Left lung (tissue), 4 donors: ENCODE measurements at regions not wholly inside any gene's neighbourhood (a gene's known extent, or its start where the extent isn't known, plus 50 kb on each side); places are given as distances from the start of the nearest gene placed in this dataset.

ENCODE experiments used
- ATAC-seq: fragments of 200-7000 bp; cut with Tn5 transposase; one replicate; pipeline ENCODE4 v1.9.1; 2020; ENCODE audit warnings: moderate library complexity
- DNase-seq, 4 donors: peaks; one replicate each; pipeline ENCODE4 v3.0.0-alpha.2; 2013 to 2020
- H3K27ac ChIP-seq, 2 donors: fragments of 200-600 bp; sonication (generic) in 1 of 2; one replicate each; pipeline versions ENCODE4 v1.5.0 to v1.8.0; 2020 to 2021
- H3K27me3 ChIP-seq, 2 donors: fragments of 200-600 bp; sonication (generic) in 1 of 2; one replicate each; pipeline versions ENCODE4 v1.5.0 to v1.8.0; 2020 to 2021
- H3K36me3 ChIP-seq, 2 donors: fragments of 200-600 bp; sonication (generic) in 1 of 2; one replicate each; pipeline versions ENCODE4 v1.5.0 to v1.8.0; 2020 to 2021
- H3K4me1 ChIP-seq, 2 donors: fragments of 200-600 bp; one replicate each; pipeline ENCODE4 v1.8.0; 2021
- H3K4me3 ChIP-seq, 2 donors: fragments of 200-600 bp; sonication (generic) in 1 of 2; one replicate each; pipeline versions ENCODE4 v1.5.0 to v1.8.0; 2020 to 2021; ENCODE audit warnings: mild to moderate bottlenecking in 1 of 2
- H3K9me3 ChIP-seq, 2 donors: fragments of 200-600 bp; sonication (generic) in 1 of 2; one replicate each; pipeline versions ENCODE4 v1.5.0 to v1.8.0; 2020 to 2021
- intact Hi-C, 2 donors: fragments of 100-400 bp; cut with DNase I; formaldehyde crosslinking; loops; one replicate each; pipeline versions ENCODE4 v1.11.2 to v1.14.2; 2022
- TF ChIP-seq, protein P1 (sequence below), 2 donors: fragments of 200-600 bp; sonication (generic) in 1 of 2; IDR thresholded peaks; one replicate each; pipeline versions ENCODE4 v1.5.0 to v1.8.0; 2021; ENCODE audit warnings: antibody characterized with exemption in 2 of 2
- donor health status: DM: no; HTN: yes; CAD: no.
- donor health status: DM: no; HTN: no; CAD: no.

GRCh38 chr6:147904416-147904815 lies 395.9 kb downstream of the SAMD5 start:
- H3K27ac ChIP-seq: no peak overlapping the region
- TF ChIP-seq, protein P1, sequence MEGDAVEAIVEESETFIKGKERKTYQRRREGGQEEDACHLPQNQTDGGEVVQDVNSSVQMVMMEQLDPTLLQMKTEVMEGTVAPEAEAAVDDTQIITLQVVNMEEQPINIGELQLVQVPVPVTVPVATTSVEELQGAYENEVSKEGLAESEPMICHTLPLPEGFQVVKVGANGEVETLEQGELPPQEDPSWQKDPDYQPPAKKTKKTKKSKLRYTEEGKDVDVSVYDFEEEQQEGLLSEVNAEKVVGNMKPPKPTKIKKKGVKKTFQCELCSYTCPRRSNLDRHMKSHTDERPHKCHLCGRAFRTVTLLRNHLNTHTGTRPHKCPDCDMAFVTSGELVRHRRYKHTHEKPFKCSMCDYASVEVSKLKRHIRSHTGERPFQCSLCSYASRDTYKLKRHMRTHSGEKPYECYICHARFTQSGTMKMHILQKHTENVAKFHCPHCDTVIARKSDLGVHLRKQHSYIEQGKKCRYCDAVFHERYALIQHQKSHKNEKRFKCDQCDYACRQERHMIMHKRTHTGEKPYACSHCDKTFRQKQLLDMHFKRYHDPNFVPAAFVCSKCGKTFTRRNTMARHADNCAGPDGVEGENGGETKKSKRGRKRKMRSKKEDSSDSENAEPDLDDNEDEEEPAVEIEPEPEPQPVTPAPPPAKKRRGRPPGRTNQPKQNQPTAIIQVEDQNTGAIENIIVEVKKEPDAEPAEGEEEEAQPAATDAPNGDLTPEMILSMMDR (IDR thresholded peaks at IDR 0.05): no peak
- no peaks in the 10 kb centered on the region for H3K4me1 ChIP-seq
- ATAC-seq (no peak), DNase-seq (no peak)
- intact Hi-C loops: no loop called here
- no peak overlapping the region for H3K4me3 ChIP-seq
- H3K27me3 ChIP-seq: no peaks in the 10 kb centered on the region
- H3K9me3 ChIP-seq: no peaks in the 10 kb centered on the region
- no peaks in the 10 kb centered on the region for H3K36me3 ChIP-seq

DNA sequence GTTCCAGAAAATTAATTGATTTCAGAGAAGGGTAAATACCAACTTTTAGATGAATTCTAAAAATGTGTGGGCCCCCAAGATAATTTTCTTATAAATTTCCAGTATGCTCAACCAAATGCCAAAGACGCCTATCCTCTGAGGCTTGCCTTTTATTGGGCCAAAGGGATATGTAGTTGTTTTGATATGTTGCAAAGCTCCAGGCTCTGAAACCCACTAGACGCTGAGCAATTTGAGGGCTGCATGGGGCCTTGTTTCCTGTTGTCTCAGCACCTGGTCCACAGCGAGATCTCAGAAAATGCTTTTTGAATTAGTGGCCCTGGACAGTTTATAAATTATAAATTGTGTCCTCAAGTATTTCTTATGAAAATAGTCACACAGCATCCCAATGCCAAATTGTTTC lies 397.2 kb downstream of the SAMD5 start:
- no peak overlapping the region for H3K4me3 ChIP-seq
- ATAC-seq (no peak), DNase-seq (no peak)
- intact Hi-C loops: no loop called here
- no peaks in the 10 kb centered on the region for H3K36me3 ChIP-seq
- no peaks in the 10 kb centered on the region for H3K4me1 ChIP-seq
- TF ChIP-seq, protein P1 (IDR thresholded peaks at IDR 0.05): no peak
- H3K27me3 ChIP-seq: no peaks in the 10 kb centered on the region
- H3K27ac ChIP-seq: no peak overlapping the region
- no peaks in the 10 kb centered on the region for H3K9me3 ChIP-seq

DNA sequence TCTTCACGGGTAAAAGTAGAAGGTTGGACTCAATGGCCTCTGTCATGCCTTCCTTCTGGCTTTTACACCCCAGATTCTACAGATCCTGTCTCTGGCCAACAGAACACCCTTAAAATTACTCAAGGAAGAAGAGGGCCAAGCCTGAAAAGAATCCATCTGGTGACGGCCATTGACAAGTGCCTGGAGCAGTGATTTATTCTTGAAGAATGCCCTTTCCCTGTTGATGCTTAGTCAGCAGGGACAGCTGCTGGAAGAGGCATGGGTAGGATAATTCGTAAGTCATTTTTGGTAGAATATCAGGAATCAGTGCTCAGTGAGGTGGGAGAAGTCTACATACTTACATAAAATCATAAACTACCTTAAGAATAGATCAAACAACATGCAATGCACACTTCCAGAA lies 397.9 kb downstream of the SAMD5 start:
- H3K9me3 ChIP-seq: no peaks in the 10 kb centered on the region
- no peaks in the 10 kb centered on the region for H3K36me3 ChIP-seq
- no peaks in the 10 kb centered on the region for H3K4me1 ChIP-seq
- H3K27me3 ChIP-seq: no peaks in the 10 kb centered on the region
- ATAC-seq (no peak), DNase-seq (no peak)
- intact Hi-C loops: no loop called here
- TF ChIP-seq, protein P1 (IDR thresholded peaks at IDR 0.05): no peak
- H3K4me3 ChIP-seq: no peak overlapping the region
- H3K27ac ChIP-seq: no peak overlapping the region

- Histone ChIP-seq H3K27ac (no peak overlapping the region), H3K9me3 (no peaks in the 10 kb centered on the region), H3K4me1 (no peaks in the 10 kb centered on the region), H3K27me3 (no peaks in the 10 kb centered on the region), H3K36me3 (no peaks in the 10 kb centered on the region), H3K4me3 (no peak overlapping the region)
- TF ChIP-seq, protein P1 (IDR thresholded peaks at IDR 0.05): no peak
- no peak for DNase-seq
- intact Hi-C loops: no loop called here
- ATAC-seq: no peak
Measured at GRCh38 chr6:147909640-147910039, 401.1 kb downstream of the SAMD5 start.

DNA sequence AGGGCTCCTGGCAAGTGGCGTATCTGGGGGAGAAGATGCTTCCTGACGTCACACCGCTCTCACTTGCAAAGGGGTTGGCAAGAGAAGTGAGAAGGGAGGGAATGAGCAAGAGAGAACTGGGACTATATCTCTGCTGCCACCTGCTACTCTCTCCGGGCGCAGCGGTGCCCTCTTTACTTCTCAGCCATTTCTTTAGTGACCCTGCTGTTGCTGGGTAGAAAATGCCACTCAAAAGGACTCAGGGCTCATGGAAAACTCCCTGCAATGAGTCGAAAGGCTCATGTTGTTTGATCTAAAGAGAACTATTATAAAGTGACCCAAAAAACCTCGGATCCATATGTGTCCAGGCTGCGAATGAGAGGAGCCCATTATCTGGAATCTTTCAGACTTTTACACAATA lies 401.8 kb downstream of the SAMD5 start:
- no peak overlapping the region for H3K4me3 ChIP-seq
- no peaks in the 10 kb centered on the region for H3K27me3 ChIP-seq
- TF ChIP-seq, protein P1 (IDR thresholded peaks at IDR 0.05): no peak
- no peak overlapping the region for H3K27ac ChIP-seq
- no peak for DNase-seq
- no peak for ATAC-seq
- H3K4me1 ChIP-seq: no peaks in the 10 kb centered on the region
- no peaks in the 10 kb centered on the region for H3K9me3 ChIP-seq
- intact Hi-C loops: no loop called here
- H3K36me3 ChIP-seq: no peaks in the 10 kb centered on the region
